Astrocyte (in vitro differentiated cells and primary cell): ENCODE measurements at regions not wholly inside any gene's neighbourhood (a gene's known extent, or its start where the extent isn't known, plus 50 kb on each side); places are given as distances from the start of the nearest gene placed in this dataset.

Experiments
- DNase-seq: peaks from one replicate; pipeline ENCODE4 v3.0.0-alpha.2; 2010; ENCODE audit warnings: low read depth
- FAIRE-seq: peaks from 2 replicates; lab custom pipeline; 2011; peaks lifted over from hg19 to GRCh38; lab: Jason Lieb, UNC
- H2AFZ ChIP-seq: 2 replicates; pipeline ENCODE4 v1.6.0; 2012; ENCODE audit warnings: low read depth, low read length, inconsistent platforms
- H3K27ac ChIP-seq: 2 replicates; pipeline ENCODE4 v1.5.1; 2011; ENCODE audit warnings: low read depth, low read length, inconsistent platforms
- H3K27me3 ChIP-seq: 2 replicates; pipeline ENCODE4 v1.6.0; 2011; ENCODE audit warnings: low read length, inconsistent platforms; ENCODE audit not compliant: insufficient read depth
- H3K36me3 ChIP-seq: 2 replicates; pipeline ENCODE4 v1.5.1; 2011; ENCODE audit warnings: low read length, inconsistent platforms; ENCODE audit not compliant: insufficient read depth
- H3K4me1 ChIP-seq: 2 replicates; pipeline ENCODE4 v1.5.1; 2011; ENCODE audit warnings: low read length, inconsistent platforms; ENCODE audit not compliant: insufficient read depth
- H3K4me2 ChIP-seq: 2 replicates; pipeline ENCODE4 v1.6.0; 2012; ENCODE audit warnings: low read length, inconsistent platforms
- H3K4me3 ChIP-seq: 2 replicates; pipeline ENCODE4 v1.5.1; 2011; ENCODE audit warnings: low read depth, mild to moderate bottlenecking, low read length, inconsistent platforms; ENCODE audit not compliant: insufficient read depth
- H3K79me2 ChIP-seq: 2 replicates; pipeline ENCODE4 v1.6.0; 2012; ENCODE audit warnings: mild to moderate bottlenecking, low read length, inconsistent platforms; ENCODE audit not compliant: insufficient read depth
- H3K9ac ChIP-seq: 2 replicates; pipeline ENCODE4 v1.6.0; 2012; ENCODE audit warnings: mild to moderate bottlenecking, low read length, inconsistent platforms
- H3K9me3 ChIP-seq: 2 replicates; pipeline ENCODE4 v1.5.1; 2012; ENCODE audit warnings: low read depth, mild to moderate bottlenecking, low read length, inconsistent platforms; ENCODE audit not compliant: insufficient read depth
- H4K20me1 ChIP-seq: 2 replicates; pipeline ENCODE4 v1.6.0; 2012; ENCODE audit warnings: low read length, inconsistent platforms; ENCODE audit not compliant: insufficient read depth
- H3K27ac Mint-ChIP-seq: one replicate; pipeline ENCODE4 v1.8.0; 2021; ENCODE audit warnings: mild to moderate bottlenecking, mixed read lengths; ENCODE audit not compliant: unreplicated experiment
- H3K27me3 Mint-ChIP-seq: one replicate; pipeline ENCODE4 v1.8.0; 2021; ENCODE audit warnings: low read depth, mixed read lengths; ENCODE audit not compliant: unreplicated experiment
- H3K36me3 Mint-ChIP-seq: one replicate; pipeline ENCODE4 v1.8.0; 2021; ENCODE audit warnings: low read depth, mixed read lengths; ENCODE audit not compliant: unreplicated experiment
- H3K4me1 Mint-ChIP-seq: one replicate; pipeline ENCODE4 v1.8.0; 2021; ENCODE audit warnings: low read depth, mixed read lengths; ENCODE audit not compliant: unreplicated experiment
- H3K4me3 Mint-ChIP-seq: one replicate; pipeline ENCODE4 v1.8.0; 2021; ENCODE audit warnings: mild to moderate bottlenecking, moderate library complexity, mixed read lengths; ENCODE audit not compliant: unreplicated experiment
- H3K9me3 Mint-ChIP-seq: one replicate; pipeline ENCODE4 v1.8.0; 2021; ENCODE audit warnings: mild to moderate bottlenecking, mixed read lengths; ENCODE audit not compliant: unreplicated experiment
- CTCF ChIP-seq: IDR thresholded peaks from 2 replicates; pipeline ENCODE4 v1.5.1; 2011; ENCODE audit warnings: low read depth, mild to moderate bottlenecking, inconsistent platforms, low read length, moderate library complexity; ENCODE audit not compliant: insufficient read depth
- EZH2 ChIP-seq: IDR thresholded peaks from 2 replicates; pipeline ENCODE4 v1.6.1; 2012; ENCODE audit warnings: mild to moderate bottlenecking, low read length, inconsistent platforms; ENCODE audit not compliant: insufficient read depth

GRCh38 chr12:89236748-89237383 is 115.4 kb downstream of the DUSP6 start:
- Histone ChIP-seq H3K27ac (no peak overlapping the region), H3K9ac (no peak overlapping the region), H3K4me2 (no peak overlapping the region), H3K27me3 (no peaks in the 10 kb centered on the region), H2AFZ (no peak overlapping the region), H3K9me3 (no peaks in the 10 kb centered on the region), H4K20me1 (no peaks in the 10 kb centered on the region), H3K36me3 (no peaks in the 10 kb centered on the region), H3K4me3 (no peak overlapping the region), H3K79me2 (no peaks in the 10 kb centered on the region), H3K4me1 (no peaks in the 10 kb centered on the region)
- H3K27ac Mint-ChIP-seq, result no peak overlapping the region
- H3K9me3 Mint-ChIP-seq, result peaks cover 3% of the 10 kb centered on the region
- peaks cover 2% of the 10 kb centered on the region for H3K4me1 Mint-ChIP-seq
- TF ChIP-seq EZH2 (no peak), CTCF (no peak)
- DNase-seq (peak; percentile 60), FAIRE-seq (no peak)
- no peaks in the 10 kb centered on the region for H3K36me3 Mint-ChIP-seq
- H3K27me3 Mint-ChIP-seq, result no peaks in the 10 kb centered on the region
- H3K4me3 Mint-ChIP-seq, result no peak overlapping the region

- Histone ChIP-seq H3K4me1 (no peaks in the 10 kb centered on the region), H3K79me2 (no peaks in the 10 kb centered on the region), H3K9ac (no peak overlapping the region), H3K27ac (no peak overlapping the region), H2AFZ (no peak overlapping the region), H3K27me3 (no peaks in the 10 kb centered on the region), H3K36me3 (no peaks in the 10 kb centered on the region), H4K20me1 (no peaks in the 10 kb centered on the region), H3K4me2 (no peak overlapping the region), H3K4me3 (no peak overlapping the region), H3K9me3 (no peaks in the 10 kb centered on the region)
- FAIRE-seq (peak; percentile 43), DNase-seq (peak; percentile 67)
- no peak overlapping the region for H3K27ac Mint-ChIP-seq
- H3K4me1 Mint-ChIP-seq, result peaks cover 2% of the 10 kb centered on the region
- TF ChIP-seq CTCF (no peak), EZH2 (no peak)
- no peak overlapping the region for H3K4me3 Mint-ChIP-seq
- no peaks in the 10 kb centered on the region for H3K36me3 Mint-ChIP-seq
- no peaks in the 10 kb centered on the region for H3K27me3 Mint-ChIP-seq
- H3K9me3 Mint-ChIP-seq, result peaks cover under 1% of the 10 kb centered on the region
These were observed 116.1 kb downstream of the DUSP6 start for GRCh38 chr12:89236237-89236636.
